ENCODE measurements at regions not wholly inside any gene's neighbourhood (a gene's known extent, or its start where the extent isn't known, plus 50 kb on each side); places are given as distances from the start of the nearest gene placed in this dataset.

DNA sequence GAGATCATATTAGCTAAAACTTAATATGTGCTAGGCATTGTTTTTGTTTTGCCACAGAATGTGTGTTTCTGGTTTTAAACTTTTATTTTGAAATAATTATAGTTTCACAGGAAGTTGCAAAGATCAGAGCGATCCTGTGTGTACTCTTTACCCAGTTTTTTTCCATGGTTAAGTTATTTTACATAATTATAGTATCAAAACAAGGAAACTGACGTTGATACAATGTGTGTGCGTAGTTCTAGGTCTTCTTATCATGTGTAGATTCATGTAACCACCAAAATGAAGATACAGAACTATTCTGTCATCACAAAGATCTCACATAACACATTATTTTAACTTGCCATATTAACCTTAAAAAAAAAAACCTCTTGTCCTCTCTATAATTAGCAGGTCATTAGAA lies 69.2 kb downstream of the BLTP1 start:
- TF ChIP-seq, protein P1, sequence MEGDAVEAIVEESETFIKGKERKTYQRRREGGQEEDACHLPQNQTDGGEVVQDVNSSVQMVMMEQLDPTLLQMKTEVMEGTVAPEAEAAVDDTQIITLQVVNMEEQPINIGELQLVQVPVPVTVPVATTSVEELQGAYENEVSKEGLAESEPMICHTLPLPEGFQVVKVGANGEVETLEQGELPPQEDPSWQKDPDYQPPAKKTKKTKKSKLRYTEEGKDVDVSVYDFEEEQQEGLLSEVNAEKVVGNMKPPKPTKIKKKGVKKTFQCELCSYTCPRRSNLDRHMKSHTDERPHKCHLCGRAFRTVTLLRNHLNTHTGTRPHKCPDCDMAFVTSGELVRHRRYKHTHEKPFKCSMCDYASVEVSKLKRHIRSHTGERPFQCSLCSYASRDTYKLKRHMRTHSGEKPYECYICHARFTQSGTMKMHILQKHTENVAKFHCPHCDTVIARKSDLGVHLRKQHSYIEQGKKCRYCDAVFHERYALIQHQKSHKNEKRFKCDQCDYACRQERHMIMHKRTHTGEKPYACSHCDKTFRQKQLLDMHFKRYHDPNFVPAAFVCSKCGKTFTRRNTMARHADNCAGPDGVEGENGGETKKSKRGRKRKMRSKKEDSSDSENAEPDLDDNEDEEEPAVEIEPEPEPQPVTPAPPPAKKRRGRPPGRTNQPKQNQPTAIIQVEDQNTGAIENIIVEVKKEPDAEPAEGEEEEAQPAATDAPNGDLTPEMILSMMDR (IDR thresholded peaks at IDR 0.05) = no peak
- Mint-ChIP-seq H3K4me1 (ENCODE audit: low read depth) (no peaks in the 10 kb centered on the region), H3K9me3 (no peaks in the 10 kb centered on the region), H3K4me3 (no peak overlapping the region), H3K27me3 (no peaks in the 10 kb centered on the region), H3K27ac (no peak overlapping the region), H3K36me3 (ENCODE audit: low read depth) (peaks cover 17% of the 10 kb centered on the region)
- DNase-seq (no peak), ATAC-seq (no peak)
- ChIA-PET POLR2A (no interaction called here), CTCF (interaction anchor here (3.1 kb wide), 1 partner anchor 272 kb away, joined by 12 read pairs; no protein-coding TSS in a partner anchor)
- intact Hi-C loops (cut with micrococcal nuclease) = no loop called here

DNA sequence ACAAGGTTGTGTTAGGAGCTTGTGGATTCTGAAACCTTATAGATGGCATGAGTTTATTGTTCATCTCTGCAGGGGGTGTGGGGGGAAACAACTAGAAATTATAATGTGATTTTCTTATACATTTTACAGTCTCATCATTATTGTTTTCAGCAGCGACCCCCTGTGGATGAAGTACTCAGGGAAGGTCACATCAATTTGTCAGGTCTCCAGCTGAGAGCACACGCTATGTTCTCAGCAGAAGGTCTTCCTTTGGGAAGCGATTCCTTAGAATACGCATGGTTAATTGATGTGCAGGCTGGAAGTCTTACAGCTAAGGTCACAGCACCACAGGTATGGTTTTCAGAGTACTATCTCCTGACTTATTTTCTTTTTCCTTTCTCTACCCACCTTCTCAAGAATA lies 72.2 kb downstream of the BLTP1 start:
- H3K27ac Mint-ChIP-seq = no peak overlapping the region

DNA sequence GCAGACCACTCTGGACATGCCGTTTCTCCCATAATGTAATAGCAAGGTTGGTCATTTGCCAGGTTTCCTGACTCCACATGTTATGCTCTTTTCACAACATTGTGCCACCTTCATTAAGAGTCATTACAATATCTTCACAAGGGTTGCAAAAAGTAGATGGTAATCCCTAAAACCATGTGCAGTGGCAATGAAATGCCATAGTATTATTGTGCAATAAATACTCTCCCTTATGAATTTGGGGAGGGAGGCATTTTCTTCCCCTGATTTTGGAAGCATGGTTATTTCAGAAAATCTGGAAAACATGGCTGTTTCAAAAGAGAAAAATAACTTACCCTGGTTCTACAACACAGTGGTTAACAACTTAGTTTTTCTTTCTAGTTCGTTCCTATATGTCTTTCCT lies 75.1 kb downstream of the BLTP1 start:
- H3K36me3 Mint-ChIP-seq (ENCODE audit: low read depth) = peaks cover 8% of the 10 kb centered on the region
- no peak for ATAC-seq
- H3K4me3 Mint-ChIP-seq = no peak overlapping the region
- TF ChIP-seq, protein P1 (IDR thresholded peaks at IDR 0.05) = no peak
- H3K27ac Mint-ChIP-seq = no peak overlapping the region
- intact Hi-C loops (cut with micrococcal nuclease) = no loop called here
- ChIA-PET POLR2A (no interaction called here), CTCF (no interaction called here)
- no peaks in the 10 kb centered on the region for H3K27me3 Mint-ChIP-seq
- no peaks in the 10 kb centered on the region for H3K4me1 Mint-ChIP-seq (ENCODE audit: low read depth)
- H3K9me3 Mint-ChIP-seq = no peaks in the 10 kb centered on the region
- no peak for DNase-seq

More for the DNA sequence above, 72.2 kb downstream of the BLTP1 start:
- Mint-ChIP-seq H3K36me3 (ENCODE audit: low read depth) (peaks cover 17% of the 10 kb centered on the region), H3K4me1 (ENCODE audit: low read depth) (no peaks in the 10 kb centered on the region), H3K27me3 (no peaks in the 10 kb centered on the region), H3K9me3 (no peaks in the 10 kb centered on the region), H3K4me3 (no peak overlapping the region)
- intact Hi-C loops (cut with micrococcal nuclease) = no loop called here
- DNase-seq = peak; percentile 32
- no peak for ATAC-seq
- TF ChIP-seq, protein P1 (IDR thresholded peaks at IDR 0.05) = no peak
- ChIA-PET POLR2A (no interaction called here), CTCF (interaction anchor here (0.6 to 1.4 kb wide), 4 partner anchors 10 to 324 kb away, joined by 3 to 7 read pairs (median 4); no protein-coding TSS in a partner anchor)

DNA sequence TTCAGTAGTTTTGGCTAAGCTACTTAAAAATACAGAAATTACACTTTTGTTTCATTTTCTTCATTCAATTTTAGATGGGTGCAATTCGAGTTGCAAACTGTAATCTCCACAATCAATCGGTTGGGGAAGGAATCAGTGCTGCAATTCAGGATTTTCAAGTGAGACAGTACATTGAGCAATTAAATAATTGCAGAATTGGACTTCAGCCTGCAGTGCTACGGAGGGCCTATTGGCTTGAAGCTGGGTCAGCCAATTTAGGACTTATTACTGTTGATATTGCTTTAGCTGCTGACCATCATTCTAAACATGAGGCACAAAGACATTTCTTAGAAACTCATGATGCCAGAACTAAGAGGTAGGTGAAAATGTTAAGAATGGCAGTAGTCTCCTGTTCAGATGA lies 77.7 kb downstream of the BLTP1 start:
- TF ChIP-seq, protein P1 (IDR thresholded peaks at IDR 0.05) = no peak
- H3K27me3 Mint-ChIP-seq = no peaks in the 10 kb centered on the region
- H3K4me3 Mint-ChIP-seq = no peak overlapping the region
- no peak for DNase-seq
- intact Hi-C loops (cut with micrococcal nuclease) = no loop called here
- no peaks in the 10 kb centered on the region for H3K4me1 Mint-ChIP-seq (ENCODE audit: low read depth)
- no peak for ATAC-seq
- H3K27ac Mint-ChIP-seq = no peak overlapping the region
- CTCF ChIA-PET = no interaction called here
- POLR2A ChIA-PET = no interaction called here
- H3K9me3 Mint-ChIP-seq = no peaks in the 10 kb centered on the region
- peaks cover 13% of the 10 kb centered on the region for H3K36me3 Mint-ChIP-seq (ENCODE audit: low read depth)

DNA sequence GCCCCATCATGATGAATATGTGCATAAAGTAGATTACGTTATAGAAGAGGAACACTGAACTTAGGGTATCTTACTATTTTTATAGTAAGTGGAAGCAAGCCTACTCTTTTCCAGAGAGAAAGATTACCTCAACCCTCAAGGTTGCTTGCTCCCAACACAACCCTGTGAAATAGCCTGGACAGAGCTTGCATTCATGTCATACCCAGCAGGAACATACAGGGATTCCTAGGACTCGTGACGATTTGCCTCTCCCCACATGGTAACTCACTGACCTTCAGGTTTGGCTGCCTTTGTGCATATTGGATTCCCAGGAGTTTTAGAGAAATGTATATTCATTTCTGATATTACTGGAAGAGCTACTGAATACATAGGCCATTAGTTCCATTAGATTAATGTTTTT lies 80.5 kb downstream of the BLTP1 start:
- TF ChIP-seq, protein P1 (IDR thresholded peaks at IDR 0.05) = no peak
- H3K27me3 Mint-ChIP-seq = no peaks in the 10 kb centered on the region
- H3K27ac Mint-ChIP-seq = no peak overlapping the region
- ChIA-PET POLR2A (interaction anchor here (0.7 kb wide), 1 partner anchor 93 kb away, joined by 3 read pairs; no protein-coding TSS in a partner anchor), CTCF (no interaction called here)
- DNase-seq (no peak), ATAC-seq (no peak)
- peaks cover 8% of the 10 kb centered on the region for H3K36me3 Mint-ChIP-seq (ENCODE audit: low read depth)
- no peak overlapping the region for H3K4me3 Mint-ChIP-seq
- H3K9me3 Mint-ChIP-seq = no peaks in the 10 kb centered on the region
- intact Hi-C loops (cut with micrococcal nuclease) = no loop called here
- no peaks in the 10 kb centered on the region for H3K4me1 Mint-ChIP-seq (ENCODE audit: low read depth)
